ENCODE measurements at regions not wholly inside any gene's neighbourhood (a gene's known extent, or its start where the extent isn't known, plus 50 kb on each side); places are given as distances from the start of the nearest gene placed in this dataset.

DNA sequence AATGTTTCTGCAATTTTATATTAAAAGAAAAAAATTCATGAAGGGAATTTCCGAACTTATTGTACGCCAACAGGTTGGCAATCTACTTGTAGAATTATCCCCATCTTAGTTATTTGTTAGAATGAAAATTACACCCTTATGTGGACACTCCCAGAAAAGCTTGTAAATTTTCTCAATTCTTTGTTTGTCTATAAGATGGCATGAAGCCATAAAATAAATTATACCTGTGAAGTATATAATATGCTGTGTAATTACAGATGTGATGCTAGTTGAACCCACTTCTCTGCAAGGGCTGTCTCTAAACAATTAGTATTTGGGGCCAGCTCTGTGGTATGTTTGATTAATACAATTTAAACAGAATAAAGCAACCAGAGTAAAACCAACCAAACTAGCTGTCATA is 52.1 kb upstream of the DSP start:
- intact Hi-C loops (cut with DNase I): no loop called here
- no peak for TF ChIP-seq CTCF (IDR thresholded peaks at IDR 0.05)
- FAIRE-seq (no peak), ATAC-seq (no peak), DNase-seq (no peak)
- Histone ChIP-seq H3K27me3 (no peaks in the 10 kb centered on the region), H3K27ac (no peak overlapping the region), H3K4me3 (no peak overlapping the region), H3K4me1 (no peaks in the 10 kb centered on the region), H3K9me3 (no peaks in the 10 kb centered on the region), H3K36me3 (no peaks in the 10 kb centered on the region)
- 89 to 94% methylated on average over 2 of the region's 2 CpGs for WGBS, 2 donors
